ENCODE measurements at regions not wholly inside any gene's neighbourhood (a gene's known extent, or its start where the extent isn't known, plus 50 kb on each side); places are given as distances from the start of the nearest gene placed in this dataset.

- H3K4me1 Mint-ChIP-seq (ENCODE audit: low read depth): no peaks in the 10 kb centered on the region
These were observed 465.5 kb upstream of the PPP2R3A start for GRCh38 chr3:135500034-135500433.

GRCh38 chr3:135503065-135503759, 462.3 kb upstream of the PPP2R3A start:
- intact Hi-C loops (cut with micrococcal nuclease): loop anchor here (10.0 kb wide), 1 partner anchor 708 kb away; the partner anchor contains the start of gene EPHB1
- Mint-ChIP-seq H3K4me3 (ENCODE audit: low read depth) (no peak overlapping the region), H3K27ac (no peak overlapping the region), H3K9me3 (no peaks in the 10 kb centered on the region), H3K27me3 (ENCODE audit: low read depth) (no peaks in the 10 kb centered on the region), H3K4me1 (ENCODE audit: low read depth) (no peaks in the 10 kb centered on the region), H3K36me3 (ENCODE audit: low read depth) (no peaks in the 10 kb centered on the region)
- DNase-seq (ENCODE audit: low spot score): no peak

More at GRCh38 chr3:135500034-135500433, 465.5 kb upstream of the PPP2R3A start:
- Mint-ChIP-seq H3K36me3 (ENCODE audit: low read depth) (no peaks in the 10 kb centered on the region), H3K4me3 (ENCODE audit: low read depth) (no peak overlapping the region), H3K27ac (no peak overlapping the region), H3K9me3 (no peaks in the 10 kb centered on the region), H3K27me3 (ENCODE audit: low read depth) (no peaks in the 10 kb centered on the region)
- intact Hi-C loops (cut with micrococcal nuclease): loop anchor here (10.0 kb wide), 1 partner anchor 705 kb away; the partner anchor contains the start of gene EPHB1
- no peak for DNase-seq (ENCODE audit: low spot score)

GRCh38 chr3:135503760-135504686, 461.5 kb upstream of the PPP2R3A start:
- no peaks in the 10 kb centered on the region for H3K36me3 Mint-ChIP-seq (ENCODE audit: low read depth)

GRCh38 chr3:135513106-135514059, 452.1 kb upstream of the PPP2R3A start:
- Mint-ChIP-seq H3K4me1 (ENCODE audit: low read depth) (no peaks in the 10 kb centered on the region), H3K27me3 (ENCODE audit: low read depth) (no peaks in the 10 kb centered on the region), H3K4me3 (ENCODE audit: low read depth) (no peak overlapping the region), H3K27ac (no peak overlapping the region), H3K36me3 (ENCODE audit: low read depth) (no peaks in the 10 kb centered on the region), H3K9me3 (peaks cover 11% of the 10 kb centered on the region)
- intact Hi-C loops (cut with micrococcal nuclease): no loop called here
- DNase-seq (ENCODE audit: low spot score): no peak

More at GRCh38 chr3:135503760-135504686, 461.5 kb upstream of the PPP2R3A start:
- Mint-ChIP-seq H3K9me3 (peaks cover 4% of the 10 kb centered on the region), H3K27me3 (ENCODE audit: low read depth) (no peaks in the 10 kb centered on the region), H3K4me3 (ENCODE audit: low read depth) (no peak overlapping the region), H3K27ac (no peak overlapping the region), H3K4me1 (ENCODE audit: low read depth) (no peaks in the 10 kb centered on the region)
- DNase-seq (ENCODE audit: low spot score): peak; percentile 12
- intact Hi-C loops (cut with micrococcal nuclease): loop anchor here (10.0 kb wide), 1 partner anchor 709 kb away; the partner anchor contains the start of gene EPHB1

GRCh38 chr3:135514060-135514448, 451.5 kb upstream of the PPP2R3A start:
- no peaks in the 10 kb centered on the region for H3K4me1 Mint-ChIP-seq (ENCODE audit: low read depth)
- no peaks in the 10 kb centered on the region for H3K36me3 Mint-ChIP-seq (ENCODE audit: low read depth)
- no peak for DNase-seq (ENCODE audit: low spot score)
- no peak overlapping the region for H3K4me3 Mint-ChIP-seq (ENCODE audit: low read depth)
- intact Hi-C loops (cut with micrococcal nuclease): no loop called here
- H3K27ac Mint-ChIP-seq: no peak overlapping the region
- H3K9me3 Mint-ChIP-seq: peaks cover 6% of the 10 kb centered on the region
- H3K27me3 Mint-ChIP-seq (ENCODE audit: low read depth): no peaks in the 10 kb centered on the region

GRCh38 chr3:135516143-135516542, 449.4 kb upstream of the PPP2R3A start:
- H3K27ac Mint-ChIP-seq: no peak overlapping the region
- no peaks in the 10 kb centered on the region for H3K4me1 Mint-ChIP-seq (ENCODE audit: low read depth)
- intact Hi-C loops (cut with micrococcal nuclease): no loop called here
- H3K27me3 Mint-ChIP-seq (ENCODE audit: low read depth): no peaks in the 10 kb centered on the region
- H3K4me3 Mint-ChIP-seq (ENCODE audit: low read depth): no peak overlapping the region
- no peaks in the 10 kb centered on the region for H3K36me3 Mint-ChIP-seq (ENCODE audit: low read depth)
- no peak for DNase-seq (ENCODE audit: low spot score)
- H3K9me3 Mint-ChIP-seq: no peaks in the 10 kb centered on the region

GRCh38 chr3:135528413-135529015, 437.0 kb upstream of the PPP2R3A start:
- intact Hi-C loops (cut with micrococcal nuclease): no loop called here
- Mint-ChIP-seq H3K27ac (no peak overlapping the region), H3K4me3 (ENCODE audit: low read depth) (no peak overlapping the region)

GRCh38 chr3:135532021-135532420, 433.5 kb upstream of the PPP2R3A start:
- intact Hi-C loops (cut with micrococcal nuclease): no loop called here
- no peaks in the 10 kb centered on the region for H3K27me3 Mint-ChIP-seq (ENCODE audit: low read depth)

More at GRCh38 chr3:135528413-135529015, 437.0 kb upstream of the PPP2R3A start:
- Mint-ChIP-seq H3K9me3 (peaks cover 3% of the 10 kb centered on the region), H3K27me3 (ENCODE audit: low read depth) (no peaks in the 10 kb centered on the region), H3K36me3 (ENCODE audit: low read depth) (no peaks in the 10 kb centered on the region), H3K4me1 (ENCODE audit: low read depth) (no peaks in the 10 kb centered on the region)
- no peak for DNase-seq (ENCODE audit: low spot score)

GRCh38 chr3:135538123-135538522, 427.4 kb upstream of the PPP2R3A start:
- H3K4me3 Mint-ChIP-seq (ENCODE audit: low read depth): no peak overlapping the region
- H3K4me1 Mint-ChIP-seq (ENCODE audit: low read depth): no peaks in the 10 kb centered on the region
- intact Hi-C loops (cut with micrococcal nuclease): no loop called here
- DNase-seq (ENCODE audit: low spot score): no peak
- no peaks in the 10 kb centered on the region for H3K36me3 Mint-ChIP-seq (ENCODE audit: low read depth)
- no peaks in the 10 kb centered on the region for H3K9me3 Mint-ChIP-seq
- H3K27ac Mint-ChIP-seq: no peak overlapping the region
- H3K27me3 Mint-ChIP-seq (ENCODE audit: low read depth): no peaks in the 10 kb centered on the region

More at GRCh38 chr3:135532021-135532420, 433.5 kb upstream of the PPP2R3A start:
- no peak for DNase-seq (ENCODE audit: low spot score)
- Mint-ChIP-seq H3K27ac (no peak overlapping the region), H3K4me1 (ENCODE audit: low read depth) (no peaks in the 10 kb centered on the region), H3K4me3 (ENCODE audit: low read depth) (no peak overlapping the region), H3K36me3 (ENCODE audit: low read depth) (no peaks in the 10 kb centered on the region), H3K9me3 (no peaks in the 10 kb centered on the region)

- H3K27me3 Mint-ChIP-seq (ENCODE audit: low read depth): no peaks in the 10 kb centered on the region
- no peaks in the 10 kb centered on the region for H3K9me3 Mint-ChIP-seq
- H3K4me3 Mint-ChIP-seq (ENCODE audit: low read depth): no peak overlapping the region
- DNase-seq (ENCODE audit: low spot score): no peak
- intact Hi-C loops (cut with micrococcal nuclease): no loop called here
- no peak overlapping the region for H3K27ac Mint-ChIP-seq
- H3K36me3 Mint-ChIP-seq (ENCODE audit: low read depth): no peaks in the 10 kb centered on the region
- H3K4me1 Mint-ChIP-seq (ENCODE audit: low read depth): no peaks in the 10 kb centered on the region
These were observed 426.2 kb upstream of the PPP2R3A start for GRCh38 chr3:135539351-135539750.

- Mint-ChIP-seq H3K36me3 (ENCODE audit: low read depth) (no peaks in the 10 kb centered on the region), H3K9me3 (no peaks in the 10 kb centered on the region), H3K4me3 (ENCODE audit: low read depth) (no peak overlapping the region), H3K27ac (no peak overlapping the region), H3K4me1 (ENCODE audit: low read depth) (no peaks in the 10 kb centered on the region), H3K27me3 (ENCODE audit: low read depth) (no peaks in the 10 kb centered on the region)
- intact Hi-C loops (cut with micrococcal nuclease): no loop called here
- DNase-seq (ENCODE audit: low spot score): no peak
These were observed 425.7 kb upstream of the PPP2R3A start for GRCh38 chr3:135539854-135540253.

Measured in activated T-helper 2 cell treated with anti-CD3 and anti-CD28 coated beads, Interferon-gamma antibody, Interleukin-2, Interleukin-4, amounts not matched to agents 10 μg/mL and 5 μg/mL and 100 μg/mL, durations not matched to agents 14 hours and 24 hours and 36 hours (primary cell).